AG04449 (cell line): ENCODE measurements at regions not wholly inside any gene's neighbourhood (a gene's known extent, or its start where the extent isn't known, plus 50 kb on each side); places are given as distances from the start of the nearest gene placed in this dataset.

ENCODE experiments used
- CTCF ChIA-PET: fragments of 350-600 bp; formaldehyde crosslinking; extraction: SDS; loops from one replicate; lab custom pipeline; 2021; ENCODE audit warnings: antibody characterized with exemption; lab: Yijun Ruan, JAX
- POLR2A ChIA-PET: fragments of 400-600, 350-600 bp; formaldehyde crosslinking; extraction: SDS; loops from one replicate; lab custom pipeline; 2020; ENCODE audit warnings: antibody characterized with exemption, inconsistent platforms; lab: Yijun Ruan, JAX
- DNase-seq: peaks from one replicate; pipeline ENCODE4 v3.0.0-alpha.2; 2010; ENCODE audit warnings: low read depth, low spot score
- H3K4me3 ChIP-seq: 2 replicates; pipeline ENCODE4 v1.5.1; 2011; ENCODE audit warnings: low read depth, mild to moderate bottlenecking, control low read depth, low read length
- TF ChIP-seq, protein P1 (sequence below): IDR thresholded peaks from one replicate; pipeline ENCODE4 v1.5.1; 2011; ENCODE audit warnings: mild to moderate bottlenecking, moderate library complexity, low read length, control low read depth, inconsistent platforms; ENCODE audit not compliant: insufficient read depth; ENCODE audit errors: missing control alignments

DNA sequence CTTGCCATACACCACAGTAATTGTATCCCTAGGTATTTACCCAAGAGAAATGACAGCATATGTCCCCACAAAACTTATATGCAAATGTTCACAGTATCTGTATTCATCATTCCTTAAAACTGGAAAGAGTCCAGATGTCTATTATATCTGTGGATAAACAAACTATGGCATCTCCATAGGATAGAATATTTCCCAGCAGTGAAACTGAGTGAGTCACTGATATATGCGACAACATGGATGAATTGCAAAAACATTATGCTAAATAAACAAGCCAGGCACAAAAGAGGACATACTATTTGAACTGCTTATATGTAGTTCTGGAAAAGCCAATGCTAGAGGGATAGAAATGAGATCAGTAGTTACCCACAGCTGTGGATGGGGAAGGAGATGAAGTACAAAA is 359.4 kb upstream of the DSEL start:
- CTCF ChIA-PET = interaction anchor here (0.7 kb wide), 1 partner anchor 101 kb away, joined by 3 read pairs; no protein-coding TSS in a partner anchor
- no peak overlapping the region for H3K4me3 ChIP-seq
- POLR2A ChIA-PET = no interaction called here
- TF ChIP-seq, protein P1, sequence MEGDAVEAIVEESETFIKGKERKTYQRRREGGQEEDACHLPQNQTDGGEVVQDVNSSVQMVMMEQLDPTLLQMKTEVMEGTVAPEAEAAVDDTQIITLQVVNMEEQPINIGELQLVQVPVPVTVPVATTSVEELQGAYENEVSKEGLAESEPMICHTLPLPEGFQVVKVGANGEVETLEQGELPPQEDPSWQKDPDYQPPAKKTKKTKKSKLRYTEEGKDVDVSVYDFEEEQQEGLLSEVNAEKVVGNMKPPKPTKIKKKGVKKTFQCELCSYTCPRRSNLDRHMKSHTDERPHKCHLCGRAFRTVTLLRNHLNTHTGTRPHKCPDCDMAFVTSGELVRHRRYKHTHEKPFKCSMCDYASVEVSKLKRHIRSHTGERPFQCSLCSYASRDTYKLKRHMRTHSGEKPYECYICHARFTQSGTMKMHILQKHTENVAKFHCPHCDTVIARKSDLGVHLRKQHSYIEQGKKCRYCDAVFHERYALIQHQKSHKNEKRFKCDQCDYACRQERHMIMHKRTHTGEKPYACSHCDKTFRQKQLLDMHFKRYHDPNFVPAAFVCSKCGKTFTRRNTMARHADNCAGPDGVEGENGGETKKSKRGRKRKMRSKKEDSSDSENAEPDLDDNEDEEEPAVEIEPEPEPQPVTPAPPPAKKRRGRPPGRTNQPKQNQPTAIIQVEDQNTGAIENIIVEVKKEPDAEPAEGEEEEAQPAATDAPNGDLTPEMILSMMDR = no peak
- DNase-seq = no peak

DNA sequence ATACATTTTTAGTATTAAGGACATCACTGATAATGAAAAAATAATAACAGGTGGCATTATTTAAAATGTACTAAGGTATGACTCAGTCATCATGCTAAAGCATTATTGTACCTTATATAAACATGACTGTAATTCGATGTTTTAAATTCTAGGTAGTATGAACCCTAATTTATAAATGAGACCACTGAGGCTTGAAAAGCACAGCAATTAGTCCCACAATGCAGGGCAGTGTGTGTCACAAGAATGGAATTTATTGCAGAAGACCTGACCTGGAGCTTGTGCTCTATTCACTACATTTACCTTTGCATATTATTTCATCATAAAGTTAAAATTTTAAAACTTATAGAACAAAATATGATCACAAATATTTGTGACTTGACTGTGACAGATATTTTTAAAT is 358.5 kb upstream of the DSEL start:
- TF ChIP-seq, protein P1 = no peak
- no peak overlapping the region for H3K4me3 ChIP-seq
- DNase-seq = no peak
- CTCF ChIA-PET = no interaction called here
- POLR2A ChIA-PET = no interaction called here

DNA sequence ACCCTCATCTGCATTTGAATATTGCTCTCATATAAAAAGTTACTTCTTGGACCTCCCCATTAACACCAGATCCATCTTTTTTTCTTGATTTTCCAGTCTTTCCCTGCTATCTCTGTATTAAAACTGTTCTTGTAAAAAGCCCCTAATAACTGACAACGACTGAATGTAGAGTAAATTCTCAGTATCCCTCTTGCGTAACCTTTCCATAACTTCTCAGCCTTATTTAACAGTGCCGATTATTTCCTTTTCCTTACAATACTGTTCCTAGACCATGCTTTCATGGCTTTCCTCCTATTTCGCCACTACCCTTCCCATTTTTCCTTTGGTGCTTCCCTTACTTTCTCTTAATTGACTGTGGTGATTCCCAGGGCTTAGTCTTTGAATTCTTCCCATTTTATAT is 348.9 kb upstream of the DSEL start:
- TF ChIP-seq, protein P1 = no peak
- no peak overlapping the region for H3K4me3 ChIP-seq
- ChIA-PET CTCF (no interaction called here), POLR2A (no interaction called here)
- no peak for DNase-seq

DNA sequence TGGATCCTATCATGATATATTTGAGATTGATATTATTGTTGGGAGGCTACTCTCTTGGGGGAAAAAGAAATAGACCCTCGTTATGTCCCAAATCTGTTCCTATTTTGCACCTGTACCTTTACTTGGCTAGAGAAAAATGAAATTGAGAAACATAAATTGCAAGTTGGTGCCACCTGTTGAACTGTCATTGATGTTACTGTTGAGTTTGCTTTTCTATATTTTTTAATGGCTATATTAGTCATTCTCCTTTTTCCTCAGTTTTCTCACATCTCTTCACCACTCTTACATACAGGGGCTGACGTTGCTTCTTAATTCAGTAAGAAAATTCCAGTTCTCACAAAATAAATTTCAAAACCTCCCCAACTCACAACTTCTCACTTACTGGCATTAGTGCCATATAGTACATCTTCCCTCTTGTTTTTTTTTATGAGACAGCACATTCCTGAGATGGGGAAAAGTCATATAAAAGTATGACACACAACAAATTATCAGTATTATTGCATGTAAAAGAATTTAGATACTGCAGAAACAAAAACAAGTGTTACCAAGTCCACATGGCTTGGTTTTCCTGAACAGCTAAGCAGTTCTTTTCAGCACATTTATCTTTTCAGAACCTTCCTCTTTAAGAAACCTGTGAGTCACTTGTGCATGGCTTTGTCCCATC is 348.3 kb upstream of the DSEL start:
- POLR2A ChIA-PET = no interaction called here
- CTCF ChIA-PET = no interaction called here
- H3K4me3 ChIP-seq = no peak overlapping the region
- DNase-seq = peak; percentile 97
- TF ChIP-seq, protein P1 = peak; percentile 2

DNA sequence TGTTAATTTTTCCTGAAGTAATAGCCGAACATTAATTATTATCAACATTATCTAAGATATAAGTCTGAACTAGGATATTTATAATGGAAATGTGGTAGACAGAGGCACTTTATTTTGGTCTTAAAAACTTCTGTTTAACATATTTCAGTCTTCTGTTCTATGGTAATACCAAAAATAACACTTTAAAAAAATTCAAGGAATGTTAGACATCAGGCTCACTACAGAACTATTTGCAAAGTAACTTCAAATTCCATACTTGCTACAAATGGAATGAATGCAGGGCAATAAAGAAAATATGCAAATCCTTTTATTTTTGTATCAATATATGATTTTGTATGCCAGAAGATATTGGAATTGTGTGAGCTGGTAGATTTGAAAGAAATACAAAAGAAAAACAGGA is 345.5 kb upstream of the DSEL start:
- ChIA-PET POLR2A (no interaction called here), CTCF (no interaction called here)
- DNase-seq = no peak
- H3K4me3 ChIP-seq = no peak overlapping the region
- TF ChIP-seq, protein P1 = no peak

DNA sequence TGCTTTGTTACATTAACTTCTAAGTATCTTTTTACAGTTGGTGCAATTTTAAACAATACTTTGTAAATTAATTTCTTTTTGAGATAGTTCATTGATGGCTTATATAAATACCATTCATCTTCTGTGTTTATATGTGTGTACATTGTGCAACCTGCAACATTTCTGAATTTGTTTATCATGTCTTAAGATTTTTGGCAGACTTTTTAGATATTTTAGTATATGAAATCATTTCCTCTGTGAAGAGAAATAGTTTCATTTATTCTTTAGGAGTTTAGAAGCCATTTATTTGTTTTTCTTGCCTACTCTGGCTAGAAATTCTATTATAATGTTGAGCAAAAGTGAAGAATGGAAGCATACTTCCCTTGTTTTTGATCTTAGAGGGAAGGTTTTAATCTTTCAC is 337.8 kb upstream of the DSEL start:
- TF ChIP-seq, protein P1 = no peak
- ChIA-PET POLR2A (no interaction called here), CTCF (no interaction called here)
- no peak for DNase-seq
- no peak overlapping the region for H3K4me3 ChIP-seq
